GM12878 (cell line): ENCODE measurements at regions not wholly inside any gene's neighbourhood (a gene's known extent, or its start where the extent isn't known, plus 50 kb on each side); places are given as distances from the start of the nearest gene placed in this dataset.

ENCODE experiments used
- ATAC-seq: fragments of 200-7000 bp; cut with Tn5 transposase; 3 replicates; pipeline ENCODE4 v1.9.1; 2020; ENCODE audit warnings: mild to moderate bottlenecking, moderate library complexity
- BruUV-seq: library from RNA; stranded (reverse); fragments of 400-500 nt; replicated peaks from 2 replicates; lab custom pipeline; 2021; lab: Mats Ljungman, UMichigan
- CTCF ChIA-PET: fragments of 300-600 bp; sonication (Branson Sonifier 250); formaldehyde crosslinking; extraction: SDS; loops from one replicate; lab custom pipeline; 2021; ENCODE audit warnings: inconsistent platforms; lab: Yijun Ruan, JAX
- POLR2A ChIA-PET: fragments of 350-600 bp; formaldehyde crosslinking; extraction: SDS; loops from one replicate; lab custom pipeline; 2021; ENCODE audit warnings: inconsistent platforms; lab: Charles Lee
- RAD21 ChIA-PET: fragments of 300-600 bp; sonication (Branson Sonifier 250); formaldehyde crosslinking; loops from one replicate; lab custom pipeline; 2023; ENCODE audit warnings: antibody characterized with exemption; ENCODE audit not compliant: unreplicated experiment; lab: Charles Lee
- SMC1A ChIA-PET: fragments of 300-600 bp; sonication (Branson Sonifier 250); formaldehyde crosslinking; loops from one replicate; lab custom pipeline; 2023; ENCODE audit not compliant: unreplicated experiment, uncharacterized antibody; lab: Charles Lee
- DNase-seq: peaks from one replicate; pipeline ENCODE4 v3.0.0-alpha.2; 2011; ENCODE audit warnings: low read depth, low spot score
- FAIRE-seq: peaks from 3 replicates; lab custom pipeline; 2011; peaks lifted over from hg19 to GRCh38; lab: Jason Lieb, UNC
- H2AFZ ChIP-seq: 2 replicates; pipeline ENCODE4 v1.6.0; 2011; ENCODE audit warnings: low read depth, low read length, control low read depth; ENCODE audit not compliant: control insufficient read depth
- H3K27ac ChIP-seq: 2 replicates; pipeline ENCODE4 v1.5.1; 2011; ENCODE audit warnings: control low read depth; ENCODE audit not compliant: control insufficient read depth, insufficient read depth
- H3K27me3 ChIP-seq, 2 experiments: replicated peaks in 1 of 2; 2 replicates each; pipeline versions ENCODE4 v1.6.0 to v1.6.1; 2011; ENCODE audit warnings: low read length in 1 of 2; ENCODE audit not compliant: control insufficient read depth in 2 of 2, insufficient read depth in 2 of 2
- H3K36me3 ChIP-seq, 2 experiments: 2 replicates each; pipeline ENCODE4 v1.5.1; 2011; ENCODE audit warnings: low read length in 1 of 2; ENCODE audit not compliant: control insufficient read depth in 2 of 2, insufficient read depth in 2 of 2
- H3K4me1 ChIP-seq: 2 replicates; pipeline ENCODE4 v1.6.1; 2011; ENCODE audit warnings: mild to moderate bottlenecking, low read length, moderate library complexity, mixed read lengths; ENCODE audit not compliant: control insufficient read depth, insufficient read depth
- H3K4me2 ChIP-seq: 2 replicates; pipeline ENCODE4 v1.6.0; 2011; ENCODE audit warnings: control low read depth; ENCODE audit not compliant: control insufficient read depth, insufficient read depth
- H3K4me3 ChIP-seq: fragments of 200-600 bp; sonication (generic); 2 replicates; pipeline ENCODE4 v1.5.1; 2016
- H3K79me2 ChIP-seq: 2 replicates; pipeline ENCODE4 v1.6.0; 2011; ENCODE audit warnings: low read length; ENCODE audit not compliant: control insufficient read depth, insufficient read depth
- H3K9ac ChIP-seq: 2 replicates; pipeline ENCODE4 v1.8.0; 2011; ENCODE audit warnings: low read length, control low read depth, mixed read lengths; ENCODE audit not compliant: control insufficient read depth, insufficient read depth
- H3K9me3 ChIP-seq: replicated peaks from 3 replicates; pipeline ENCODE4 v1.5.1; 2011; ENCODE audit warnings: mild to moderate bottlenecking, low read length; ENCODE audit not compliant: control insufficient read depth, insufficient read depth
- H4K20me1 ChIP-seq: 2 replicates; pipeline ENCODE4 v1.6.0; 2011; ENCODE audit not compliant: control insufficient read depth, insufficient read depth
- CEBPB ChIP-seq, 2 experiments: fragments of 150-350 bp in 1 of 2; IDR thresholded peaks; 2 replicates each; pipeline ENCODE4 v1.6.1; 2012 to 2014; ENCODE audit warnings: low read depth in 2 of 2, low read length in 2 of 2, borderline replicate concordance in 1 of 2, inconsistent platforms in 1 of 2
- GABPA ChIP-seq: IDR thresholded peaks from 2 replicates; pipeline ENCODE4 v1.6.1; 2014; ENCODE audit warnings: antibody characterized with exemption, low read depth, mild to moderate bottlenecking, inconsistent platforms
- IRF3 ChIP-seq: fragments of 450-650 bp; IDR thresholded peaks from 2 replicates; pipeline ENCODE4 v1.6.1; 2014; ENCODE audit warnings: mild to moderate bottlenecking
- NFYB ChIP-seq: IDR thresholded peaks from 2 replicates; pipeline ENCODE4 v1.6.1; 2011; ENCODE audit warnings: low read depth, mild to moderate bottlenecking, low read length, improper control_type of control experiment, moderate library complexity; ENCODE audit not compliant: insufficient read depth
- SREBF2 ChIP-seq: IDR thresholded peaks from 2 replicates; pipeline ENCODE4 v1.6.1; 2012; ENCODE audit warnings: mild to moderate bottlenecking, low read length
- WGBS: methylation state at CpG from one replicate; pipeline ENCODE4 v1.1.6; 2016; ENCODE audit warnings: low lambda C conversion rate; ENCODE audit not compliant: insufficient replicate concordance, insufficient coverage; ENCODE audit errors: missing lambda C conversion rate; 5-methylcytosine and 5-hydroxymethylcytosine counted together
- in situ Hi-C: fragments of 300-500 bp; cut with MboI; formaldehyde crosslinking; loops from 9 replicates; pipeline ENCODE4 v1.14.3; 2018; ENCODE audit warnings: mixed read lengths
- intact Hi-C: fragments of 100-400 bp; cut with micrococcal nuclease; formaldehyde crosslinking; loops from one replicate; pipeline ENCODE4 v1.14.2; 2022; ENCODE audit not compliant: unreplicated experiment

- Histone ChIP-seq H3K4me1 (no peaks in the 10 kb centered on the region), H3K36me3 (no peaks in the 10 kb centered on the region), H3K9me3 (no peaks in the 10 kb centered on the region), H3K79me2 (no peaks in the 10 kb centered on the region), H3K27ac (no peak overlapping the region), H2AFZ (no peak overlapping the region), H3K4me2 (no peak overlapping the region), H3K9ac (no peak overlapping the region), H3K4me3 (no peak overlapping the region), H4K20me1 (no peaks in the 10 kb centered on the region), H3K27me3 (peaks cover 0 to 7% of the 10 kb centered on the region in 2 experiments; a peak in 3 of 4 replicates)
- ChIA-PET CTCF (interaction anchor here (0.6 kb wide), 1 partner anchor 225 kb away, joined by 3 read pairs; no protein-coding TSS in a partner anchor), POLR2A (interaction anchor here (0.7 kb wide), 1 partner anchor 298 kb away, joined by 4 read pairs; no protein-coding TSS in a partner anchor), RAD21 (no interaction called here), SMC1A (no interaction called here)
- TF ChIP-seq NFYB = no peak
- TF ChIP-seq SREBF2 = no peak
- TF ChIP-seq CEBPB (IDR thresholded peaks at IDR 0.05; ENCODE audit: borderline replicate concordance in 1 of 2, low read depth in 2 of 2, low read length in 2 of 2) = no peak
- in situ Hi-C loops = no loop called here
- FAIRE-seq (no peak), DNase-seq (no peak), ATAC-seq (no peak)
- BruUV-seq = no TSS peak
- intact Hi-C loops = no loop called here
- WGBS = 35% methylated on average over 10 of the region's 10 CpGs
Observed at GRCh38 chr11:116457336-116458007, 315.3 kb downstream of the BUD13 start.

DNA sequence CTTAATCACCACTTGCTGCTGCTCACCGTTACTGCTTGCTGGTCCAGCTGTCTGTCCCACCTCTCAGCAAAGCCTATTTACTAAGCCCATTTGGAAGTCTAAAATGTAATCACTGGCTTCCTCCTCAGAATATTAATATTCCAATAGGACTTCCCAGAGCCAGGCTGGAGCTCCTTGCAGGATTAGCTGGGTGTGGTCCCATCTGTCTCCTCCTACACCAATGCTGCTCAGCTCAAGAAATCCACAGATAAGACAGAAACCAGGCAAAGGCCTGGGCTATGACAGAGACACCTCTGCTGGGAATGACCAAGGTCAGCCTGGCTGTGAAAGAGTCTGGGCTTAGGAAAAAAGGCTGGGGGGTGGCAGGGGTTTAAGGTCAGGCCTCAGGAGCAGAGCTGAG lies 317.8 kb downstream of the BUD13 start:
- RAD21 ChIA-PET = interaction anchor here (2.0 kb wide), 1 partner anchor 237 kb away, joined by 8 read pairs; no protein-coding TSS in a partner anchor
- DNase-seq (no peak), FAIRE-seq (no peak), ATAC-seq (no peak)
- no peaks in the 10 kb centered on the region for H3K4me1 ChIP-seq
- no peaks in the 10 kb centered on the region; a peak in 2 of 4 replicates for H3K27me3 ChIP-seq
- CTCF ChIA-PET = interaction anchor here (0.7 to 3.4 kb wide), 6 partner anchors 9 to 239 kb away, joined by 3 to 24 read pairs (median 4); no protein-coding TSS in a partner anchor
- in situ Hi-C loops = loop anchor here (5.0 kb wide), 1 partner anchor 237 kb away; no protein-coding TSS in a partner anchor
- SMC1A ChIA-PET = interaction anchor here (0.7 to 1.3 kb wide), 2 partner anchors 183 to 187 kb away, joined by 3 to 4 read pairs; no protein-coding TSS in a partner anchor
- intact Hi-C loops = loop anchor here (1.0 to 5.0 kb wide), 3 partner anchors 44 to 236 kb away; no protein-coding TSS in a partner anchor
- H3K9me3 ChIP-seq = no peaks in the 10 kb centered on the region
- TF ChIP-seq IRF3 (no peak), GABPA (no peak)
- H2AFZ ChIP-seq = no peak overlapping the region
- BruUV-seq = no TSS peak
- no peak overlapping the region for H3K4me3 ChIP-seq
- no peak overlapping the region for H3K4me2 ChIP-seq
- H3K9ac ChIP-seq = no peak overlapping the region
- H3K79me2 ChIP-seq = no peaks in the 10 kb centered on the region
- no peaks in the 10 kb centered on the region for H3K36me3 ChIP-seq
- H3K27ac ChIP-seq = no peak overlapping the region
- no peaks in the 10 kb centered on the region for H4K20me1 ChIP-seq
- POLR2A ChIA-PET = no interaction called here
- WGBS = 40% methylated on average over 1 of the region's 1 CpG
